PC-9 (cell line): ENCODE measurements at regions not wholly inside any gene's neighbourhood (a gene's known extent, or its start where the extent isn't known, plus 50 kb on each side); places are given as distances from the start of the nearest gene placed in this dataset.

ENCODE experiments used
- BruUV-seq: library from RNA; stranded (reverse); fragments of 400-500 nt; replicated peaks from 2 replicates; lab custom pipeline; 2021; lab: Mats Ljungman, UMichigan
- CTCF ChIA-PET: fragments of 300-600 bp; sonication (Branson Sonifier 250); formaldehyde crosslinking; loops from one replicate; lab custom pipeline; 2022; ENCODE audit warnings: antibody characterized with exemption; lab: Charles Lee
- POLR2A ChIA-PET: fragments of 300-600 bp; sonication (Branson Sonifier 250); formaldehyde crosslinking; loops from one replicate; lab custom pipeline; 2022; ENCODE audit warnings: antibody characterized with exemption; ENCODE audit not compliant: unreplicated experiment; lab: Charles Lee
- DNase-seq, 2 experiments: peaks; one replicate each; pipeline versions ENCODE4 v3.0.0 to v3.0.0-alpha.2; 2015 to 2022; ENCODE audit warnings: mixed read lengths in 1 of 2
- H2AFZ ChIP-seq: fragments of 200-600 bp; sonication (generic); 2 replicates; pipeline ENCODE4 v1.8.1; 2017; ENCODE audit warnings: antibody characterized with exemption
- H3F3A ChIP-seq: fragments of 200-600 bp; sonication (generic); 2 replicates; pipeline ENCODE4 v1.8.1; 2017; ENCODE audit warnings: antibody characterized with exemption, mild to moderate bottlenecking, low read depth; ENCODE audit not compliant: insufficient read depth
- H3K27ac ChIP-seq: fragments of 200-600 bp; sonication (generic); 2 replicates; pipeline ENCODE4 v1.6.1; 2016; ENCODE audit warnings: mixed run types
- H3K27me3 ChIP-seq: fragments of 200-600 bp; sonication (generic); 2 replicates; pipeline ENCODE4 v1.6.1; 2016; ENCODE audit warnings: low read depth, mixed run types; ENCODE audit not compliant: insufficient read depth
- H3K36me3 ChIP-seq: fragments of 200-600 bp; sonication (generic); 2 replicates; pipeline ENCODE4 v1.6.1; 2016; ENCODE audit warnings: low read depth, mixed run types
- H3K4me1 ChIP-seq: fragments of 200-600 bp; sonication (generic); replicated peaks from 2 replicates; pipeline ENCODE4 v1.6.1; 2016; ENCODE audit warnings: mixed run types; ENCODE audit not compliant: insufficient read depth
- H3K4me2 ChIP-seq: fragments of 200-600 bp; sonication (generic); 2 replicates; pipeline ENCODE4 v1.6.1; 2017; ENCODE audit warnings: mixed run types
- H3K4me3 ChIP-seq: fragments of 200-600 bp; sonication (generic); 2 replicates; pipeline ENCODE4 v1.6.1; 2016; ENCODE audit warnings: mixed run types
- H3K79me2 ChIP-seq: fragments of 200-600 bp; sonication (generic); 2 replicates; pipeline ENCODE4 v1.6.1; 2017; ENCODE audit warnings: low read depth, mixed run types
- H3K9me2 ChIP-seq: fragments of 200-600 bp; sonication (generic); 2 replicates; pipeline ENCODE4 v1.8.1; 2017; ENCODE audit warnings: mild to moderate bottlenecking; ENCODE audit not compliant: insufficient read depth
- H3K9me3 ChIP-seq: fragments of 200-600 bp; sonication (generic); 2 replicates; pipeline ENCODE4 v1.8.1; 2016; ENCODE audit warnings: low read depth; ENCODE audit not compliant: insufficient read depth
- H4K20me1 ChIP-seq: fragments of 200-600 bp; sonication (generic); 2 replicates; pipeline ENCODE4 v1.8.1; 2017; ENCODE audit not compliant: insufficient read depth
- CTCF ChIP-seq: fragments of 200-600 bp; sonication (generic); conservative IDR thresholded peaks from 2 replicates; pipeline ENCODE4 v1.6.1; 2017; ENCODE audit warnings: mixed run types, antibody characterized with exemption, mild to moderate bottlenecking, moderate library complexity
- EZH2 ChIP-seq: fragments of 200-600 bp; sonication (generic); IDR thresholded peaks from 2 replicates; pipeline ENCODE4 v1.8.0; 2017; ENCODE audit warnings: antibody characterized with exemption, low read depth
- intact Hi-C: fragments of 100-400 bp; cut with micrococcal nuclease; formaldehyde crosslinking; loops from one replicate; pipeline ENCODE4 v1.10.0; 2022; ENCODE audit not compliant: unreplicated experiment

DNA sequence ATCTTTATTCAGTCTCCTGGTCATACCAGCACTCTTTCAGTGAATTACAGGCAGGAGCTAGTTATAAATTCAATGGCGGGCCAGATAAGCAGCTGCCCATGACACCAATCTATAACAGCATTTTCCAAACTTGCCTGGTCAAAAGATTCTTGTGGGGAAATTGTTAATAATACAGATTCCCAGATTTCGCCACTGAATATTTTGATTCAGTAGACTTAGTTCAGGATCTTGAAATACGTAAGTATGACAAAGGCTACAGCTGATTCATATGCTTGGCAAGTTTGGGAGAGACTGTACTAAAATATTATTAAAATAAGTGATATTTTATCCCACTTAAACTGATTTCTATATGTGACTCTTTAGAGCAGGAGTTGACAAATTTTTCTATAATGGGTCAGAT lies 119.3 kb downstream of the TMCO5A start:
- no peak overlapping the region for H3K4me2 ChIP-seq
- CTCF ChIA-PET, result no interaction called here
- POLR2A ChIA-PET, result no interaction called here
- no peaks in the 10 kb centered on the region for H3K9me3 ChIP-seq
- no peaks in the 10 kb centered on the region for H3K79me2 ChIP-seq
- H3F3A ChIP-seq, result no peaks in the 10 kb centered on the region
- no peak overlapping the region for H2AFZ ChIP-seq
- TF ChIP-seq EZH2 (no peak), CTCF (no peak)
- no peak for DNase-seq
- H3K4me1 ChIP-seq, result peaks cover 11% of the 10 kb centered on the region
- H3K36me3 ChIP-seq, result no peaks in the 10 kb centered on the region
- H3K4me3 ChIP-seq, result no peak overlapping the region
- no peaks in the 10 kb centered on the region for H4K20me1 ChIP-seq
- intact Hi-C loops, result no loop called here
- no peaks in the 10 kb centered on the region for H3K9me2 ChIP-seq
- no peaks in the 10 kb centered on the region for H3K27me3 ChIP-seq
- no peak overlapping the region for H3K27ac ChIP-seq
- no TSS peak for BruUV-seq

DNA sequence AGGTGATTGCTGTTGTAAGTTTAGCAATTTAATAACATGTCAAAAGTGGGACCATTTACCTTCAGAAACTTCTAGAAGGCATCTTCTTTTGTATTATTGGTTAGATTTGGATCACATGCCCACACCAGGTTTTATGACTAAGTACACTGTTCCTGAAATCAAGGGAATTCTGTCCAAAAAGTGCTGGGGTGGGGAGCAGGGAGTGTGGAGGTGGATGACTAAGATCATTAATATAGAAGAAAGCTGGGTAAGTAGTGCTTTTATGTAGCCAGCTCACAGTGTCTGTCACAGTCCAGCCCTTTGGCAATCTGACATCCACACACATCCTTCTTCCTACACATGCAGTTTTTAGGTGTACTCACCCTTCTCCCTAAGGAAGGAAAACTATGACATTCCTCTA lies 120.0 kb downstream of the TMCO5A start:
- no peak overlapping the region for H3K27ac ChIP-seq
- ChIA-PET CTCF (no interaction called here), POLR2A (no interaction called here)
- H3F3A ChIP-seq, result no peaks in the 10 kb centered on the region
- no peaks in the 10 kb centered on the region for H3K9me2 ChIP-seq
- H3K36me3 ChIP-seq, result no peaks in the 10 kb centered on the region
- H3K4me1 ChIP-seq, result peaks cover 11% of the 10 kb centered on the region
- no peak overlapping the region for H2AFZ ChIP-seq
- no peak for TF ChIP-seq EZH2
- no peak for TF ChIP-seq CTCF
- no peak overlapping the region for H3K4me2 ChIP-seq
- no peaks in the 10 kb centered on the region for H3K27me3 ChIP-seq
- DNase-seq, result no peak
- no peaks in the 10 kb centered on the region for H4K20me1 ChIP-seq
- intact Hi-C loops, result no loop called here
- H3K4me3 ChIP-seq, result no peak overlapping the region
- no peaks in the 10 kb centered on the region for H3K79me2 ChIP-seq
- no TSS peak for BruUV-seq
- no peaks in the 10 kb centered on the region for H3K9me3 ChIP-seq

- no peak for DNase-seq
- CTCF ChIA-PET, result no interaction called here
- intact Hi-C loops, result no loop called here
These were observed 124.2 kb downstream of the TMCO5A start for GRCh38 chr15:38058596-38059075.

More at GRCh38 chr15:38058596-38059075, 124.2 kb downstream of the TMCO5A start:
- no peaks in the 10 kb centered on the region for H3K9me3 ChIP-seq
- H3K36me3 ChIP-seq, result no peaks in the 10 kb centered on the region
- H3F3A ChIP-seq, result no peaks in the 10 kb centered on the region
- H4K20me1 ChIP-seq, result no peaks in the 10 kb centered on the region
- no peaks in the 10 kb centered on the region for H3K79me2 ChIP-seq
- POLR2A ChIA-PET, result no interaction called here
- no peak overlapping the region for H3K4me3 ChIP-seq
- no peaks in the 10 kb centered on the region for H3K4me1 ChIP-seq
- H3K27me3 ChIP-seq, result no peaks in the 10 kb centered on the region
- no peaks in the 10 kb centered on the region for H3K9me2 ChIP-seq
- no peak overlapping the region for H3K4me2 ChIP-seq
- TF ChIP-seq CTCF (no peak), EZH2 (no peak)
- no peak overlapping the region for H2AFZ ChIP-seq
- H3K27ac ChIP-seq, result no peak overlapping the region
- BruUV-seq, result no TSS peak
